ENCODE measurements at regions not wholly inside any gene's neighbourhood (a gene's known extent, or its start where the extent isn't known, plus 50 kb on each side); places are given as distances from the start of the nearest gene placed in this dataset.

- POLR2A ChIA-PET, result no interaction called here
- CTCF ChIA-PET, result interaction anchor here (1.2 kb wide), 1 partner anchor 8 kb away, joined by 4 read pairs; no protein-coding TSS in a partner anchor
Observed at GRCh38 chr6:14723535-14724086, 522.3 kb upstream of the JARID2 start.

DNA sequence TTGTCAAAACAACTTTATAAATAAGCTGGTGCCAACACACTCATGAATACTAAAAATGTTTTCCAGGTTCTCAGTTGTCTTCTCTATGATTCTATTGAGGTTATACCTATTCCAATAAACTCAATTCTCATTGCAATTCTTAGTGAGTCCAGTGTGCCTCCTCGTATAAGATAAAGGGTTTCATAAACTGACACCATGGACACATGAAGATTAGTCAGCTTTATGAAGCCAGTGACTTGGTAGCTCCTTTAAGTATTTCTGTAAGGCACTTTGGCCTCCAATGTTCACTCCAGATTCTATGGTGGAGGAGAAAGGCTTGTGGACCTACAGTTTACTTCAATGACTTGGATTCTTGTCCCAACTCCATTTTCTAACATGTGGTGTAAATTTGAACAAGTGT is 521.3 kb upstream of the JARID2 start:
- ChIA-PET CTCF (interaction anchor here (0.6 to 1.0 kb wide), 2 partner anchors 14 to 670 kb away, joined by 3 to 4 read pairs; no protein-coding TSS in a partner anchor), POLR2A (no interaction called here)

DNA sequence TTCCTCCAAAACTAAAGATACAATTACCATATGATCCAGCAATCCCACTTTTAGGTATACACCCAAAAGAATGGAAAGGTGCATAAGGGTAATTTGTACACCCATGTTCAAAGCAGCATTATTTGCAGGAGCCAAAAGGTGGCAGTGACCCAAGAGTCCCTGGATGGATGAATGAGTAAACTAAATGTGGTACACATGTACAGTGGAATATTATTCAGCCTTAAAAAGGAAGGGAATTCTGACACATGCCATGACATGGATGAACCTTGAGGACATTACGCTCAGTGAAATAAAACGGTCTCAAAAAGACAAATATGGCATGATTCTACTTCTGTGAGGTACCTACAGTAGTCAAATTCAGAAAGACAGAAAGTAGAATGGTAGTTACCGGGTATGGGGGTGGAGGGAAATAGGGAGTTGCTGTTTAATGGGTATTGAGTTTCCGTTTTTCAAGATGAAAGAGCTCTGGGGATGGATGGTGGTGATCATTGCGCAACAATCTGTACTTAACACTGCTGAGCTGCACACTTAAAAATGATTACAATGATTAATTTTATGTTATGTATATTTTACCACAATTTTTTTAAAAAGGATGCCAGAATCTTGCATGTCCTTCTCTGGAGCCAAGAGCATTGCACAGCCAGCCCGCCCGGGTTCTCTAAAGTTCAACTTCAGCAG is 518.9 kb upstream of the JARID2 start:
- CTCF ChIA-PET, result interaction anchor here (1.4 kb wide), 1 partner anchor 16 kb away, joined by 3 read pairs; no protein-coding TSS in a partner anchor
- POLR2A ChIA-PET, result no interaction called here

DNA sequence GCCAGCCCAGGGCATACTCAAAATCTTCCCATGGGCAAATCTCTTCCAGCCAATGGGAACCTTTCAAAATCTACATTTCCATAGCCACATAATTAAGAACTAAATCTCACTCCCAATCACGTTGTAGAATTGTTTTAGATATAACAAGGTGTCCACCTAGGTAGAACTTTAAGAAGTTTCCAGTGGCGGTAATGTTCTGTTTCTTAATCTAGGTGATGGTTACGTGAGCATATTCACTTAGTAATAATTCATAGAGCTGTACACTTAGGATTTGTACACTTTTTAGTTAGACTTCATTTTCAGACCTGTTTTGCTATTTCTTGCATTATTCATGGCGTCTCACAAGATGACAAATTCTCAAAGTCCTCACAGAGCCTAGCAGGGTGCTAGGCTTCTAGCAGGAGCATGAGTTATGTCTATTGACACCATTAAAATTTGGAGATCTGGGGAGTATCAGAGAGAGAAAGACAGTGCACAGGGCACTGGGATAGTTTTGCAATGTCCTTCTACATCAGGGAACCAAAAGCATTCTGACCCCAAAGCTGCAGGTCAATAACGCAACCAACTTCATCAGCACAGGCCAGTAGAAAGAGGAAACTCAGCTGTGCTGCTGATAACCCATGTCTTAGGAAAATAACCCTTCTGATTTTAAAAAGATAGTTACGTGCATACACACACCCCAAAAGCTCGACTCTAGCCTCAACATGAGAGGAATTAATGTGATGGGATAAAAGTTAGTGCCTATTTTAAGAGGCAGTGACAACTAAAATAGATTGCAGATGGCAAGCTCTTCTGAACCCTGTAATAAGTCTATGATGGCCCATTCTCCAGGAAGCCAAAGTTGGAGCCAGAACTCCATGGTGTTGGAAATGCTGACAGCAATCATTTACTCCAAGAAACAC is 518.1 kb upstream of the JARID2 start:
- CTCF ChIA-PET, result interaction anchor here (1.4 kb wide), 1 partner anchor 17 kb away, joined by 3 read pairs; no protein-coding TSS in a partner anchor
- POLR2A ChIA-PET, result no interaction called here

DNA sequence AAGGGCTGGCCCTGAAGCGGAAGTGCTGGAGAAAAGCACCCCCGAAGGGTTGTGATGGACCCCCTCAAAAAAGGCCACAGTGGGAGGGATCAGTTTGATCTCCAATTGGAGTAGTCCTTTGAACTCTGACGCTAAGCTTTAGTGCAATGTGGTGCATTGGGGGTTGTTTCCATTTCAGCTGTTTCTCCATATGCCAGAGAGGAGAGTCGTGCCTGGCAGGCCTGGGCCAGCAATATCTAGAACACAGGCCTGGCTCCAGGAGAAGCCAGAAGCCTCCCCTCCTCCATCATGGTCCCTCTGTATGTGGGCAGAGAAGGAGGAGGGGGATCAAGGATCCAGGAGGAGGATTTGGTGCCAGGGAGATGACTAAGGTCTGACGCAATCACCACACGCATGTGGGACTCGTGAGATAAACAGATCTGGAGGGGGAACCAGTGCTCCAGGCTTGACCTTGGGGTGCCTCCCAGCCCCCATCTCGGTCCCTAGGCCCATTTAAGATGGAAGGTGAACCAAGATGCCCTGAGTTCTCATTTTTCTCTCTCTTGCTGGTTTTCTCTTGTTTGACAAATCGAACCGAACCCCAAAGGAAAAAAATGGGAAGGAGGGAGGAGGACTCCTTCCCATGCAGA is 517.4 kb upstream of the JARID2 start:
- POLR2A ChIA-PET, result no interaction called here
- CTCF ChIA-PET, result no interaction called here

GRCh38 chr6:14729129-14729871 is 516.6 kb upstream of the JARID2 start:
- POLR2A ChIA-PET, result no interaction called here
- CTCF ChIA-PET, result interaction anchor here (1.2 kb wide), 1 partner anchor 18 kb away, joined by 3 read pairs; no protein-coding TSS in a partner anchor

DNA sequence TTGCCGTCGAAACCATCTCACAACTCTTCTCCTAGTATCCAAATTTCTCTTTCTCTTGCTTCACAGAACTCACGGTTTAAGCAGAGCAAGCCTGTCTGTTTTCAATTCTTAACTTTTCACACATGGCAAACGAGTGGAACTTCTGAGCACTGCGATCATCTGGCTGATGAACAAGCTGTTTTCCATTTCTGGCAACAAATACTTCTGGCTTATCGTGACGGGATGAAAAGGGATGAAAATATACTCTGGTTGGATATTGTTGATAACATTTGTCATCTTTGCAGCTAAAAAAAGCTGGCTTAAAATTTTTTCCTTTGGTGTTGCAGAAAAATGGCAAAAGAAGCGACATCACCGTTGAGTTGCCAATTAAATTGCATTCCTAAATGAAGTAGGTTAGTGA is 515.2 kb upstream of the JARID2 start:
- POLR2A ChIA-PET, result no interaction called here
- CTCF ChIA-PET, result no interaction called here

- CTCF ChIA-PET, result interaction anchor here (0.9 to 1.2 kb wide), 2 partner anchors 8 to 20 kb away, joined by 3 to 4 read pairs; no protein-coding TSS in a partner anchor
Observed at GRCh38 chr6:14731611-14732010, 514.3 kb upstream of the JARID2 start.

GRCh38 chr6:14732226-14732843 is 513.5 kb upstream of the JARID2 start:
- POLR2A ChIA-PET, result interaction anchor here (0.5 to 0.9 kb wide), 3 partner anchors 26 to 513 kb away, joined by 3 to 4 read pairs (median 3); no protein-coding TSS in a partner anchor
- CTCF ChIA-PET, result interaction anchor here (1.0 to 1.2 kb wide), 2 partner anchors 9 to 14 kb away, joined by 3 to 4 read pairs; no protein-coding TSS in a partner anchor

More at GRCh38 chr6:14731611-14732010, 514.3 kb upstream of the JARID2 start:
- POLR2A ChIA-PET, result interaction anchor here (0.9 kb wide), 1 partner anchor 25 kb away, joined by 3 read pairs; no protein-coding TSS in a partner anchor

- CTCF ChIA-PET, result interaction anchor here (0.5 to 1.2 kb wide), 3 partner anchors 10 to 514 kb away, joined by 3 to 4 read pairs (median 3); no protein-coding TSS in a partner anchor
Observed at GRCh38 chr6:14732844-14733757, 512.8 kb upstream of the JARID2 start.

DNA sequence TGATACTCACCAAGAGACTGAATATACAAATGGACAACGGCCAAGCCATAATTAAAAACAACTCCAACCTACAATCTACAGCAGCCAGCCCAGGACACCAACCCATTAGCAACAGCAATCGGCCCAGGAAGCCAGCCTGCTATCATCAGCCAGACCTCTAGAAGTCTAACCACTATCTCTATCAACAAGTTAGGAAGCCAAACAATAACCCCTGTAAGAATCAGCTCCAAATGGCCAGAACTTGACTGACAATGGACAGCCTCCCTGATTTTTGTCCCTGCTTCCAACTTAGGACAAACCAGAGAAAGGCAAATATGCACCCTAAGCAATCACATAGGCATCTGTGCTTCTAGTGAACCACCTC is 511.8 kb upstream of the JARID2 start:
- POLR2A ChIA-PET, result interaction anchor here (1.3 to 1.4 kb wide), 2 partner anchors 23 to 514 kb away, joined by 3 to 5 read pairs; no protein-coding TSS in a partner anchor
- CTCF ChIA-PET, result interaction anchor here (1.4 kb wide), 1 partner anchor 523 kb away, joined by 3 read pairs; no protein-coding TSS in a partner anchor

More at GRCh38 chr6:14732844-14733757, 512.8 kb upstream of the JARID2 start:
- POLR2A ChIA-PET, result interaction anchor here (0.5 to 1.3 kb wide), 3 partner anchors 22 to 512 kb away, joined by 3 to 5 read pairs (median 4); no protein-coding TSS in a partner anchor

DNA sequence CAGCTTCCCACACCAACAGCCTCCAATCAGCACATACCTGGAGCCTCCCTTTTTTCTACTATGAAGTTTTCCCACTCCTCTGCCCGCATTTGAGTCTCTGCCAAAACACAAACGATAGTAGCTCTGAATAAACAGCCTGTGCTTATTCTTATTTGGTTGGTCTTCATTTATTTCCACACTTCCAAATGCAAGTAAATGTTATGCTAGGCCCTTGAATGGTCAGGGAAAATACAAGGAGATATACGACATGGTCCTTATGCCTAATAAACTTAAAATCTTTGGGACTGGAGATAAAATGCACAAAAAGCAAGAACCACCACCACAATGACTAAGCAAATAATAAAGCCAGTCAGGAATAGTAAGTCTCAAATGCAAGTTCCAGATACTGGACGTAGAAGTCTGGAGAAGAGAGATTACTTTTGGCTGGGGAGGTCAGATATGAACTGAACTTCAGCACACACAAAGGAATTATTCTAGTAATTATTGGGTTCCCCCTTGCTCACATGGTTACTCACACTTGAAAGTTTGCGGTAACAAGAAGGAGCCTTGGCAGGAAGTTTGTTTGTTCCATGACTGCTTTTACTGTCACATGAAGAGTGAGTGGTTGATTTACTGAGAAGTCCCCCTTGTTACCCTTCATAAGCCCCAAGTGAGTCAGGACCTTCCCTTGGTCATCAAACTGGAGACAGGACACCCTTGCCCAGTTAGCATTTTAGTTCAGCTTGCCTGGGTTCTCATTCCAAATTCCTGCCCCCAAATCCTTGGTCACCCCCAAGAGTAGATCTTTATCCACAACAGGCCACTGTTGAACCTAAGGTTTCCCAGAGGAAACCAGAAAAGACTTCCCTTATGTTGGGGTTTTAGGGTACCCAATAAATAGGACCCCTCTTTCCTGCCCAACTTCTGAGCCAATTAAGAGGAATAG is 511.2 kb upstream of the JARID2 start:
- POLR2A ChIA-PET, result interaction anchor here (0.8 to 1.4 kb wide), 3 partner anchors 12 to 513 kb away, joined by 3 to 5 read pairs (median 3); no protein-coding TSS in a partner anchor
- CTCF ChIA-PET, result interaction anchor here (1.4 kb wide), 1 partner anchor 523 kb away, joined by 3 read pairs; no protein-coding TSS in a partner anchor

DNA sequence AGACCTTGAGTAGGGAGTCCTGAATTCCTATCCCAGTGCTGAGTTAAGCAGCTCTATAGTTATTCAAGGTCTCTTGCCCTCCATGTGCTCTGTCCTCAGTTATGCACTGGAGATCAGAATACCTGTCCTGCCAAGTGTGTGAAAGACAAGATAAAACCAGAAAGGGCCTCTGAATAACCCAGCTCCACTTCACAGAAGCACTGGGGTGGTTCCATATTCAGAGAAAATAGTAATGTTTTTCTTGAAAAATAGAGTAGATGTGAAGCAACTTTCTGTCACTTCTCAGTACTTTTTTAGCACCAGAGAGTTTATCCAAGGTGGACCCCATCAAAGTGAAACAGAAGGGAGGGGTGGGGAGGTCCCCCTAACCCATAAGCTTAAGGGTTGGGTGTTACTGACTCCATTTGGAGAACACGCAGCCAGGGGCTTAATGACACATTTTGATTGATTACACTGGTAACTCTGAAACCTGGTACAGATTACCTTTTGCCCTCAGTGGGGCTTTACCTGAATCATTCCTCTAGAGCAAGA is 509.8 kb upstream of the JARID2 start:
- ChIA-PET POLR2A (interaction anchor here (0.5 to 0.8 kb wide), 2 partner anchors 13 to 287 kb away, joined by 3 to 4 read pairs; no protein-coding TSS in a partner anchor), CTCF (interaction anchor here (0.6 to 1.3 kb wide), 4 partner anchors 13 to 283 kb away, joined by 3 to 4 read pairs (median 4); no protein-coding TSS in a partner anchor)

GRCh38 chr6:14736554-14736953 is 509.3 kb upstream of the JARID2 start:
- CTCF ChIA-PET, result interaction anchor here (1.0 to 1.3 kb wide), 3 partner anchors 12 to 283 kb away, joined by 3 to 4 read pairs (median 3); no protein-coding TSS in a partner anchor

GRCh38 chr6:14738497-14738896 is 507.4 kb upstream of the JARID2 start:
- CTCF ChIA-PET, result interaction anchor here (0.8 kb wide), 1 partner anchor 14 kb away, joined by 3 read pairs; no protein-coding TSS in a partner anchor

More at GRCh38 chr6:14736554-14736953, 509.3 kb upstream of the JARID2 start:
- POLR2A ChIA-PET, result interaction anchor here (0.5 kb wide), 1 partner anchor 286 kb away, joined by 4 read pairs; no protein-coding TSS in a partner anchor

More at GRCh38 chr6:14738497-14738896, 507.4 kb upstream of the JARID2 start:
- POLR2A ChIA-PET, result no interaction called here
